SW480 (cell line): ENCODE measurements at regions not wholly inside any gene's neighbourhood (a gene's known extent, or its start where the extent isn't known, plus 50 kb on each side); places are given as distances from the start of the nearest gene placed in this dataset.
"Not testable (repeated sequence)": the region's sequence is repeated elsewhere in the genome, so short reads cannot be mapped to it uniquely, and the experiment has no call there.

ENCODE experiments used
- DNase-seq: peaks from one replicate; pipeline ENCODE4 v3.0.0-alpha.2; 2016; ENCODE audit warnings: low spot score

DNA sequence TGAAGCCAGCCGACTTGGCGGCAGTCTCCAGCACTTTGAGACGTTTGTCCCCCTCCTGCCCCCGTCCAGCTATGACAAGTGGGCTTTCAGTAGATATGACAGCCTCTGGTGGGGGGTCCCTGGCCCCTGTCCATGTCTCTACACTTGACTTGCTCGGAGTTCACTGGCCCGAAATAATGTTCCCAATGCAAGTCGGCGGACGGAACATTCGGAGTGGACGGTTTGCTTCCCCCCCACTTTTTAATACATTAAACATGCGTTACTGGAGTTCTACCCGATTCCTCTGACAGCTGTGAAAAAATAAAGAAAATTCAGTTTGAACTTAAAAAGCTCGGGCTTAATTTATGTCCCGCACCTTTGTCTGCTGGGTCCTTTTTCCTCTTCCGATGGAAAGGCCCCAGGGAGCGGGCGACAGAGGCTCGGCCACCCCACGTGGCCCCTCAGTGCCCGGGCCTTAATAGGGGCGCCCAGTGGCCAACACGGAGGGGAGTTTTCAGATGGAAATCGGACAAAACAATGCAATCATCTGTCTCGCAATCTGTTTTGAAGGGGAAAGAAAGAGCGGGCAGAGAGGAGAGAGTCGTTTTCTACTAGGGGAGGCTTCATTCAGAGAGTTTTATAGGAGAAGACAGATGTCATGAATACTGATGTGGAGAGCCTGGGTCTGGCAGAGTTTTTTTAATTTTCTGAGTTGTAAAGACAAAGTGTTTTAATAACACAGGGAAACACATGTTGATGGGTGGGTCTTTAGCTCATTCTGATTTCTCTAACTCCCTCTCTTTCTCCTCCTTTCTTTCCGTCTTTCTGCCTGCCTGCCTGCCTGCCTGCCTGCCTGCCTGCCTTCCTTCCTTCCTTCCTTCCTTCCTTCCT is 50.2 kb downstream of the SMIM38 start:
- no peak for DNase-seq

DNA sequence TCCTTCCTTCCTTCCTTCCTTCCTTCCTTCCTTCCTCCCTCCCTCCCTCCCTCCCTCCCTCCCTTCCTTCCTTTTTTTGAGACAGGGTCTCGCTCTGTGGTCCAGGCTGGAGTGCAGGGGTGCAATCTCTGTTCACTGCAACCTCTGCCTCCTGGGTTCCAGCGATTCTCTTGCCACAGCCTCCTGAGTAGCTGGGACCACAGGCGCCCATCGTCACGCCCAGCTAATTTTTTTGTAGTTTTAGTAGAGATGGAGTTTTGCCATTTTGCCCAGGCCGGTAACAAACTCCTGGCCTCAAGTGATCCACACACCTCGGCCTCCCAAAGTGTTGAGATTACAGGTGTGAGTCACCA is 50.9 kb downstream of the SMIM38 start:
- DNase-seq: not testable (repeated sequence)

DNA sequence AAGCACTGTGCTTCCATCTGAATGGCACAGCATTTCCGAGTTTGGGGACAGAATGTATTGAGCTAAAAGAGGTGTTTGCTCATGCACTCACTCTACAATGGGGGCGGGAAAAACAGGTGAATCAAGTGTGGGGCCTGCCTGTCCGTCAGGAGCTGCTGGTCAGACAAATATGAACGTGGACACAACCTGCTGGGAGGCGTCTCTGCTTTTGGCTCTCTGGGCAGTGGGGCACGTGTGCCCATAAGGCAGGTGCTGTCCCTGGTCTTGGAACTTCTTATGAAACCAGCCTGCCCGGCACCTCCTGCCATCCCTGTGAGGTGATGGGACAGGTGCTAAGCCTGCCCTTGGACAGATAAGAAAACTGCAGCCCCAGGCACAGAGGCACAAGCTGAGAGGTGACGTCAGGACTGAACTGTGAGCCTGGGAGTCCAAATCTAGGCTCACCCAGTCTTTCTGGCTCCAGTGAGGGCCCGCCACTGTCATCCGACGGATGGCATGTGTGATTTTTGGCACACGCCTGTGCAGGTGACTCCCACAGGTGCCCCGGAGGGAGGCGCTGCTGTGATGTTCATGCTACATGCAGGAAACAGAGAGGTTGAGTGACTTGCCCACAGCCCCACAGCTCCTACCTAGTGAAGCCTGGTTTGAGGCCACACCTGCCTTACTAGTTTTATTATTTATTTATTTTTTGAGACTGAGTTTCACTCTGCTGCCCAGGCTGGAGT is 51.6 kb downstream of the SMIM38 start:
- DNase-seq: no peak

DNA sequence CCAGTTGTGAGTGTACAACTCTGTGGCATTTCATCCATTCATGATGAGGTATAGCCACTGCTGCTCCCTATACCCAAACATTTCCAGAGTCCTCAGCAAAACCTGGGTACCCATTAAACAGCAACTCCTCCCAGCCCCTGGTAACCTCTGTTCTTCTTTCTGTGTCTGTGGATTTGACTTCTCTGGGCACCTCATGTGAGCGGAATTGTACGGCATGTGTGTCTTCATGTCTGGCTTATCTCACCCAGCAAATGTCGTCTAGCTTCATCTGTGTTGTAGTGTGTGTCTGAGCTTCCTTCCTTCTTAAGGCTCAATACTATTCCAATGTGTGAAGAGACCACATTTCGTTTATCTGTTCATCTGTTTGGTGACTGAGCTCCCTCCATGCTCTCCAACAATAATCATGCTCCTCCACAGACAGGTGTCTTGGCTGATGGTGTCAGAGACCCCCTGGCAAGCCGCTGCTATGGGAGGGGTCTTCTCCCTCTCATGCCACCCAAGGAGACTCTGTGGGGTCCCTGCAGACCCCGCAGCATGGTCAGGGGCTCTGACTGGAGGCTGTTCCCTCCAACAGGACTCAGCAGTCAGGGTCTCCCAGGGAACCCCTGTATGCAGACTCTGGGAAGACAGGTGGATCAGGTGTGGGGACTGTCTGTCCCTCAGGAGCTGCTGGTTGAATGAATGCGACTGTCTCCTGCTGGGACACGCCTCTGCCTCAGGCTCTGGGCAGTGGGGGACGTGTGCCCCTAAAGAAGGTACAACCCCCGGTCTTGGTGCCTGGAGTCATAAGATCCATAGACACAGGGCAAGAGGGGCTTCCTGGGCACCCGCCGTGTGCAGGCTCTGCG is 52.7 kb downstream of the SMIM38 start:
- DNase-seq: no peak

DNA sequence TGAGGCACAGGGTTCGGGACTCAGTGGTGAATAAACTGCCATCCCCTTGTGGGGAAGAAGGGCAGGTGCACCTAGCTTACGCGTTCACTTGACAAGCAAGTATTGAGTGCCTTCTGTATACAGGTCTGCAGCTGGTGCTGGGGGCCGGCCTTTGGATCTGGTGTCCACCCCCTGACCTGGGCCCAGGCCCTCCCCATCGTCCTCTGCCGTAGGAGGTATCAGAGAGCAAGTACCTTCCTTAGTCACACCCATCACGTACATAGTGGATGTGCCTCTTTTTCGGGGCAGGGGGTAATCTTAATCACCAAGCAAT is 53.3 kb downstream of the SMIM38 start:
- no peak for DNase-seq

DNA sequence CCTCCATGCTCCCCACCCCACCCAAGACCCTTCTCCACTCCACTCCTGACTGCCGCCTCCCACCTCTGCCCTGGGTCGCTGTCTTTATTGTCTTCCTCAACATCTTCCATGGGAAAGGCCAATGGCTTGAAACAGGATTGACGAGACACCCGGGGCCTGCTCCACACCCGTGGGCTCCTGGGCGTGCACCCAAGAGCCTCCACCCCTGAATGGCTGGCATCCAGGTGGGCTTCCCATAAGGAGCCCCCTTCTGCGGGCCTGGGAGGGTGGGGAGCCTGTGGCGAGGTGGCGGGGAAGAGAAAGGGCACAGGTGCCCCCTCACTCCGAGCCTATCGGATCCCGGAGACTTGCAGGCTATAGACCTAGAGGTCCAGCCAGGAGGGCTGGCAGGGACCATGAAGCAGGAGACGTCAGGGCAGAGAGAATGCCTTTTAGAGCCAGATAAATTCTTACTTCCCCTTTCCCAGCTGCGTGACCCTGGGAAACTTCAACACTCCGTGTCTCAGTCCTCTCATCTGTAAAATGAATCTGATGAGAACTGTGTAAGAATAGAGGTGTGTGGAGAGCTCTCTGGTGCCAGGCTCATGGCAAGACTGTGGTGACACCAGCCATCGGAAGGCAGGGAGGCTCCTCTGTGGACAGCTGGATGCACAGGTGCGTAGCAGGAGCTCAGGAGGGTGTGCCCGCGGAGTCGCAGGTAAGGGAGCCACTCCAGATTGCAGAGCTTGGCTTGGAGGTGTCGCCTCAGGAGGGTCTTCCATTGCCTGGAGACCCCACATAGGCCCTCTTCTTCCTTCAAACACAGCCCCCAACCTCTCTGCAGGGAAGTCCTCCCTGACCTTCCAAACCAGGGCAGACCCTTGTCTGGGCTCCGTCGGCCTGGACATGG is 53.9 kb downstream of the SMIM38 start:
- DNase-seq: no peak

DNA sequence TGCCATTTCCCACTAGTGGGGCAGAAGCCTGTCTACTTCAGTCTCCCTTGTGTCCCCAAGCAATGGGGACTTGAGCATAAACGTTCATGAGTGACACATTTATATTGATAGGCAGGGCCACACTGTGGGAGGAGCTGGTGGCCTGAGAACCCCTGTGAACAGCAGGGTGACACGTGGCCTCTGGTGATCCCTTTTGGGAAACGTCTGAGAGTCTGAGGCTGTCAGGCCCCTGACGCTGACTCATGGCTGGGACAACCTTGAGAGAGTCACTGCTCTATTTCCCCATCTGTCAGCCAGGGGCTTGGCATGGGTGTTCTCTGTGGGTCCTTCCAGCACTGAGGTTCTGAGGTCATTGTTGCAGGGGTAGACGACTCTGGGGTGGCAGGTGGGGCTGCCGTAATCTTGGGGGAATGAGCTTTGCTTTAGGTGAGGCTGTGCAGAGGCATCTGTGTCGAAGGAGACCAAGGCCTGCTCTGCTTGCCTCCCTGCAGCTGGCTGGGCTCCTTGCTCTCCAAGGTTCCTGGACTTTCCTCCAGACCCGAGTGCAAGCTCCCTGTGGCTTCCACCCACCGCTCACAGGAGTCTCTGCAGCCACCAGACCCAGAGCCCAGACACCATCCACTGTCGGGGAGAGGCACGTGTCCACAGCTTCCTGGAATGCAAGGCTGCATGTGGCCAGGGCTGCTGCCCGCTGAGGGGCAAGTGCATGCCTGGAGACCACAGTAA is 54.7 kb downstream of the SMIM38 start:
- peak; percentile 54 for DNase-seq

DNA sequence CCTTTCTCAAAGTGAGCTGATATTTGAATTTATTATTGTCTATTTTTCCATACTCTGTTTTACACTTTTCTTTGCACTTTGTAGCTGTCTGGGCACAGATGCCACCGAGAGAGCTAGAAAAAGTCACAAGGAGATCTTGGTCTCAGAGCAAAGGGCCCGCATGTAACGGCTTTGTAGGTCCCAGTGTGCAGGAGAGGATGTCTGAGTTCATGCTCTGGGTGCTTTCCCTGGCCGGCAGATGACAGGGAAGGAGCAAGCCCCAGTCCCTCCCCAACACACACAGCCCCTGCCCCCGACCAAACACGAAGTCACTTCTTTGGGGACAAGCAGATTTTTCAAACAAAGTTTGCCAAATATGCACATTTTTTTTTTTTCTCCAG is 55.8 kb downstream of the SMIM38 start:
- DNase-seq: no peak

DNA sequence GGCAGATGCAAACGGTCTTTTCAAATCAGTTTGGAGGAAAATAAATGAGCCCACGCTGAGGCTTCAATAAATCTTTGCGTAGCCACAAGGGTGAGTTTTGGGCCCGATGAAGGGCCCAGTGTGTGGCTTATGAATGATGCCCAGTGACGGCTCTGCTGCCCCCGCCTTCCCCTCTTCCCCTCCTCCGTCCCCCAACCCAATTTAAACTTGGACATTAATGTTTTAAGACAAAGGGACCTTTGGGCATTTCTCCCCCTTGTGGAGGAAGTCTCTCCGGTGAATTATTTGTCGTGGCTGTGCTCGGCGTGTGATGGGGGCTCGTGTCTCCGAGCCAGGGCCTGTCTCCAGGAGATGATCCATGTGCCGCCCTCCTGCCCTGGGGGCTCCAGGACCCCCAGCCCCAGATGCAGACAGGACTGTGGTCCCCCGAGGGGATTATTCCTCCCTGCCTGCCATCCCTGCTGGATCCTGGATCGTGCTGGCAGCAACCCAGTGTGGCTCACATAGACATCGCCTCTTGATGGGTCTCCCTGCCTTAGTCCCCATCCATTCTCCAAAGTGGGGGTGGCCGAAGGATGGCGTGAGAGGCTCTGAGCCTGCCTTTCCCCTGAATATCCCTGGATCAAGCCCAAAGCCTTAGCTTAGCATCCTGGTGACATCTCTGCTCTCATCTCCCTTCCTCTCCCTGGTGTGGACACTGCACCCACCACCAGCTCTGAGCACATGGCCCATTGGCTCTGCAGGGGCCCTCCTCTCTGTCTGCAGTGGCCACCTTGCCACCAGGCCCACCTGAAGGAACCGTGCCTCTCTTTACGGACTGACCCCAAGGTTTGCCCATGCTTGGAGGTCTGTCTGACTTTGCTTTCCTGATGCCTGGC is 56.4 kb downstream of the SMIM38 start:
- no peak for DNase-seq

DNA sequence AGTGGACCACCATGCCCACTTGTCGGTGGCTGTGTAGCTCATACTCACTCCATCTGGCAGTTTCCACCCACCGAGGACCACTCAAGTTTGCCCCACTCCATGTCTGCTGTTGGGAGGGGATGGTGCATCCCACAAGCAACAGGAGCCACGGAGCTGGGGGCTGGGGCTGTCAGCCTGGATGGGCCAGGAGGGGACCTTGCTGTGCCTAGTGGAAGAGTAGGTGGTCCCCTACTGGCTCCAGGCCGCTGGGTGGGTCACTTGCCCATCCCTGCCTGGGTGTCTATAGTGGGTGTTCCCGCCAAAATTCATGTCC is 57.0 kb downstream of the SMIM38 start:
- DNase-seq: no peak

DNA sequence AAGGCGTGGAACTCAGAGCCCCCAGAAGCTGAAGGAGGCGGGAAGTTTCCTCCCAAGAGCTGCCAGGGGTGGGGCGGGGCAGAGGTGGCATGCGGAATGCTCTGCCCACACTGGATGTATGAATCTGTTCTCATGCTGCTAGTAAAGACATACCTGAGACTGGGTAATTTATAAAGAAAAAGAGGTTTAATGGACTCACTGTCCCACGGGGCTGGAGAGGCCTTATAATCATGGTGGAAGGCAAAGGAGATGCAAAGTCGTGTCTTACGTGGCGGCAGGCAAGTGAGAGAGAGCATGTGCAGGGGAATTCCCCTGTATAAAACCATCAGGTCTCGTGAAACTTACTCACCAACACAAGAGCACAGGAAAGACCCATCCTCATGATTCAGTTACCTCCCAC is 57.6 kb downstream of the SMIM38 start:
- DNase-seq: no peak

DNA sequence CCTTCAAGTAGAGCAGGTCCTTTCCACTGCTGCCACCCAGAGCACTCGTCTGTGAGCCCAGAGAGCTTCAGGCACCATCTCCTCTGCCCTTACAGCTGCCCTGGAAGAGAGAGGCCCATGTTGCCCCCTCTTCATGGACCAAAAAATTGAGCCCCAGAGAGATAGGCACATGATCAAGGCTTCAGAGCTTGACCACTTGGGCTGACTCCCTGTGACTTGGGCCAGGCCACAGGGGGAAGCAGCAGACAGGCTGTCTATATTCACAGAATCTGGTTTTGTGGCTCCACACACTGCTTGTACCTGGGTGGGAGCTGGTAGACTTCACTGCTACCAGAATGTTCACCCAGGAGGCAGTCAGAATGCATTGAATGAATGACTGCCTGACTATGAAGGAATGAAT is 58.2 kb downstream of the SMIM38 start:
- no peak for DNase-seq

DNA sequence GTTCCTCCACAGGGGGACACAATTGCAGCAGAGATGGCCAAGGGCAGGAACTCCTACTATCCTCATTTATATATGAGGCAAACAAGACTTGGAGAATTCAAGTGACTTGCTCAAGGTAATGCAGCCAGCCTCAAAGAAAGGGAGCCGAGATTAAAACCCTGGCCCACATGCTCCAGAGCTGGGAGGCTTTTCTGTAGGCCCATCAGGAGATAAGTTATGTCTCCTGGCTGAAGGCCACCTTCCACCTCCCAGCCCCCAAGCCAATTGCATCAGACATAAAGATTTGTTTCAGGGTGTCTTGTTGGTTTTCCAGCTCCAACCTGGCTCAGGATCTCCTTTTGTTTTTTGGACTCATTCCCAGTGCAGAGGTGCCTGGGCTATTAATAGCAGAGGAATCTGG is 59.5 kb downstream of the SMIM38 start:
- no peak for DNase-seq

DNA sequence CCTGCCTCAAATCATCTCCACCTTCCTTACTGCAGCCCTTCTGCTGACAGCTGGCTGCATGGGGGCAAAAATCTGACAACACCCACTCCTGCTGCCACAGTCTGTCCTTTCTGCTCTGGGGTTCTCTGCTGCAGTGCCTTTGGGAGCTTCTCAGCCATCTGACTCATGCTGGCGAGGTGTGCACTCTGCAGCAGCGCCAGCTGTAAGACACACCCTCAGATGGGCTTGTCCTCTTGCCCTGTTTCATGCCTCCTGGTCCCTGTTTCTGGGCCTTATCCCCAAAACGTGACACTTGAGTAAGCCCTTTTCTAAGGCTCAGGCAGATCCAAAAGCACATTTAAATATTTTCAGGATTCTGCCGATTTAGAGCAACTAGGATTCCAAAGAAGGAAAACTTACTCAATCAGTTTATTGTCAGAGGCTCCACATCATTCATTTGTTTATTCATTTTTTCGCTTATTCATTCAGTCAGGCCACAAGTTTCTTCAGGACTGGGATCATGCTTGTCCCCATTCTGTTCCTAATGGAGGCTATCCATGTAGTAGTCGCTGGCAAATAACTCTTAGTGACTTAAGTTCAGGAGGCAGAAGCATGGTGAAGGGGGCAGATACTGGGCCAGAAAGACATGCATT is 60.2 kb downstream of the SMIM38 start:
- peak; percentile 52 for DNase-seq

DNA sequence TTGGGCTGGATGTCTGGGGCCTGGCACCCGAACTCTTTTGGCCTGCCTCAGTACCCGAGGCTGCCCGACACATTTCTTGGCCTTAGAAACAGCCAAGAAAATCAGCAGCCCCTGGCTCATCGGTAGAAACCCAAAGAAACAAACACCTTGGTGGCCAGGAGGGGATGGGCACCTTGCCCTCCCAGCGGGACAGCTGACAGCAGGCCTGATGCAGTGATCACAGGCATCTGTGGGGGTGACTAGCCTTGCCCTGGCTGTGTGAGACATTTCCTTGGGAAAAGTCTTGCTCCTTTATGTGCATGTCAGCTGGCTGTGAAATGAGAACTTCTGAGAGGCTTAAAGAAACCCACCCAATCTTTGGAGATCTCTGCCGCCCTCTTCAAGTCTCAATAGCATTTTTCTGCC is 60.9 kb downstream of the SMIM38 start:
- no peak for DNase-seq

DNA sequence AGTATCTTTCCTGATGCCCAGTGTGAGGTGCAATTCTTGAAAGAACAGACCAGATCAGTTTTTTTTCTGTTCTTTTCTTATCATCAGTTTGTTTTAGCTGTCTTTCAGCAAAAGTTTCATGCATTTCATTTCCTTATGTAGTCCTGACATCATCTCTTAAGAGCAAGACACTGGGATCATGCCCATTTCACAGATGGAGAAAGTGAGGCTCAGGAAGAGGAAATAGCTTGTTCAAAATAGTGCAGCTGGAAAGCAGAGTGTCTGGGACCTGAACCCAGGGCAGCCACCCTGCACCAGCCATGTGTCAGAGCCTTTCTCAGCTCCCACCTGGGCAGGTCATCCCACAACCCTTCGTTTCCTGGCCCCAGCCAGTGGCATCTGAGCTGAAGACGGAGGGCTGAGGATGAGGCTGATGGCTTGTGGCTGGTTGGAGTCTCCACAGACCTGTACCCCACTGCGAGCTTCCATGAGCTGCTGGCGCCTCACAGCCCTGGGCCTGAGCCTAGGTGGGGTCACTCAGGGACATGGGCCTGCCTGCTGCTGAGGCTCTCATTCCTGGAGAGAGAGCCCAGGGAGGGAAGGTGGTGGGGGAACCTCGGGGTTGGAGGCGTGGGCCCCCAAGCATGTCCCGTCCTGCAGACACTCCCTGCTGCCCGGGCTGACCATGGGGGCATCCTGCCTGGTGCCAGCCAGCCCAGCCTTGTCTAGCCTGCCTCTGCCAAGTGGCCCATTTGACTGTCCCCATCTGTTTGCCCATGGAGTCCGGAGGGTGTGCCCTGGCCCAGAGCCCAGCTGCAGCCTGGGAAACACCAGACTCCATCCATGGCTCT is 61.8 kb downstream of the SMIM38 start:
- no peak for DNase-seq

DNA sequence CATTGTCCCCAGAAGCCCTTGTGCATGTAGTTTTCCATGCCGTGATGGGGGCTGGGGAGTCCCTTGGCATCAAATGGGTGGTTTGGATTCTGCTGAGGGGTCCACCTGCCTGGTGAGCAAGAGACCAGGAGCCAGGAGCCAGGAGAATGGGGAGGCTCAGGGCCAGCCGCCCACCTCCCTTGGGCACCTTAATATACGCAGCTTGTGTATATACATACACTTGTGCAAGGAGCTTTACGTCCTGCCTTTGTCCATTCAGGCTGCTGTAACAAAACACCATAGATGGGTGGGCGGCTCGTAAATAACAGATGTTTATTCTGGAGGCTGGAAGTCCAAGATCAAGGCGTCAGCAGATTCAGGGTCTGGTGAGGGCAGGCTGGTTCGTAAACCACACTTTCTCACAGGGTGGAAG is 62.5 kb downstream of the SMIM38 start:
- DNase-seq: peak; percentile 47

DNA sequence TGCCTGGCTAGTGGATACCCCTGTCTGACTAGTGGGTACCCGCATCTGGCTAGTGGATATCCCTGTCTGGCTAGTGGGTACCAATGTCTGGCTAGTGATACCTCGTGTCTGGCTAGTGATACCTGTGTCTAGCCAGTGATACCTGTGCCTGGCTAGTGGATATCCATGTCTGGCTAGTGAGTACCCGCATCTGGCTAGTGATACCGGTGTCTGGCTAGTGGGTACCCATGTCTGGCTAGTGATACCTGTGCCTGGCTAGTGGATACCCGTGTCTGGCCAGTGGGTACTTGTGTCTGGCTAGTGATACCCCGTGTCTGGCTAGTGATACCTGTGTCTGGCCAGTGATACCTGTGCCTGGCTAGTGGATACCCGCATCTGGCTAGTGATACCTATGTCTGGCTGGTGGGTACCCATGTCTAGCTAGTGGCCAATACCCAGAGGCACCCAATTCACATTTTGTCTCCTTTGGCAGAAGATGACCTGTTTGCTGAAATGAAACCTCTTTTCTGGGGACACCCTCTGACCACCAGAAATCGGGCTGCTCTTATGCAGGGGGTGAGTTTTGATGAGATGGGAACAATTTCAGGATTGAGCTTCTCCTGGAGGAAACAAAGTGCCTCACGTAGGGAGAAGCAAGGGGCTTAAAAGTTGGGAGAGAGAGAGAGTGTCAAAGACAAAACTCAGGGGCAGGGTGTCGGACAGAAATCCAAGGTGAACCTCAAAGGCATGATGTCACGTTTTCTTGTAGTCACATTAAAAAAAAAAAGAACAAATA is 63.4 kb downstream of the SMIM38 start:
- DNase-seq: no peak
